LHCN-M2 (cell line): ENCODE measurements at regions not wholly inside any gene's neighbourhood (a gene's known extent, or its start where the extent isn't known, plus 50 kb on each side); places are given as distances from the start of the nearest gene placed in this dataset.
"Not testable (repeated sequence)": the region's sequence is repeated elsewhere in the genome, so short reads cannot be mapped to it uniquely, and the experiment has no call there.

Source experiments
- DNase-seq: peaks from one replicate; pipeline ENCODE4 v3.0.0-alpha.2; 2012; ENCODE audit warnings: low read depth

GRCh38 chr15:30833379-30833778 lies 70.3 kb upstream of the FAN1 start:
- DNase-seq: not testable (repeated sequence)

- DNase-seq: not testable (repeated sequence)
Observed at GRCh38 chr15:30841639-30842038, 62.1 kb upstream of the FAN1 start.

DNA sequence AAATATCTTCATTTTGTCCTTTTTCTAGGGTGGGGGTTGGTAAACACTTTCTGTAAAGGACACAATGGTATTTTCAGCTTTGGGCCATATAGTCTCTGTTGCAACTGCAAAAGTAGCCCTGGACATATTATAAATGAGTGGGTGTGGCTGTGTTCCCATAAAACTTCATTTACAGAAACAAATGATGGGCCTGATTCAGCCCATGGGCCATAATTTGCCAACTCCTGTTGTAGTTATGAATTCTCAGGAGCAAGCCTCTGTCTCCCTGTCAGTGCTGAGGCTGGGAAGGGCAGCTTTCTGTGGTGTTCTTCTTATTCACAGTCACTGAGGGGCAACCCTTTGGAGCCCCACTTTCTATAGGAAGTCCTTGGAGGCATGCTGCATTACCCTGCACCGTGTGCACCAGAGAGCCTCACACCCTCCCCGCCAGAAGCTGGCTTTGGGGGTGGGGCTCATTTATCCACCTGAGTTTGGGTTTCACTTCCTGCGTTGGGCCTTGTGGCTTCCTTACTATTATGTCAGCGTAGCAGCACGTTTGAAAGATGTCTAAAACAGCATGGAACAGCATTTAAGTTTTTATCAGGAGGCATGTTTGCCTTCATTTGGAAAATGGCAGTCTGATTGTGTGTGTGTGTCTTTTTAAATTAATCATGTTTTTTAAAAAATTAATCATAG lies 60.8 kb upstream of the FAN1 start:
- DNase-seq: not testable (repeated sequence)

DNA sequence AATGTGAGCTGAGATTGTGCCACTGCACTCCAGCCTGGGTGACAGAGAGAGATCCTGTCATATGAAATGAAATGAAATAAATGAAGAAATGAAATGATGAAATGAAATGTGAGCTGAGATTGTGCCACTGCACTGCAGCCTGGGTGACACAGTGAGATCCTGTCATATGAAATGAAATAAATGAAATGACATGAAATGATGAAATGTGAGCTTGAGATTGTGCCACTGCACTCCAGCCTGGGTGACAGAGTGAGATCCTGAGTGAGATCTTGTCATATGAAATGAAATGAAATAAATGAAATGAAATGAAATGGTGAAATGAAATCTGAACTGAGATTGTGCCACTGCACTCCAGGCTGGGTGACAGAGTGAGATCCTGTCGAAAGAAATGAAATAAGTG lies 58.2 kb upstream of the FAN1 start:
- not testable (repeated sequence) for DNase-seq
